ENCODE measurements at regions not wholly inside any gene's neighbourhood (a gene's known extent, or its start where the extent isn't known, plus 50 kb on each side); places are given as distances from the start of the nearest gene placed in this dataset.

GRCh38 chr18:77960791-77961410 lies 711.3 kb downstream of the GALR1 start:
- H3K27me3 ChIP-seq (ENCODE audit: control insufficient read depth, low read length), result no peaks in the 10 kb centered on the region
- no peak overlapping the region for H3K4me2 ChIP-seq (ENCODE audit: low read length)
- H3K36me3 ChIP-seq (ENCODE audit: control insufficient read depth, low read length), result no peaks in the 10 kb centered on the region
- no peak for TF ChIP-seq EZH2phosphoT487 (IDR thresholded peaks at IDR 0.05; ENCODE audit: borderline replicate concordance, low read length)
- TF ChIP-seq, protein P1, sequence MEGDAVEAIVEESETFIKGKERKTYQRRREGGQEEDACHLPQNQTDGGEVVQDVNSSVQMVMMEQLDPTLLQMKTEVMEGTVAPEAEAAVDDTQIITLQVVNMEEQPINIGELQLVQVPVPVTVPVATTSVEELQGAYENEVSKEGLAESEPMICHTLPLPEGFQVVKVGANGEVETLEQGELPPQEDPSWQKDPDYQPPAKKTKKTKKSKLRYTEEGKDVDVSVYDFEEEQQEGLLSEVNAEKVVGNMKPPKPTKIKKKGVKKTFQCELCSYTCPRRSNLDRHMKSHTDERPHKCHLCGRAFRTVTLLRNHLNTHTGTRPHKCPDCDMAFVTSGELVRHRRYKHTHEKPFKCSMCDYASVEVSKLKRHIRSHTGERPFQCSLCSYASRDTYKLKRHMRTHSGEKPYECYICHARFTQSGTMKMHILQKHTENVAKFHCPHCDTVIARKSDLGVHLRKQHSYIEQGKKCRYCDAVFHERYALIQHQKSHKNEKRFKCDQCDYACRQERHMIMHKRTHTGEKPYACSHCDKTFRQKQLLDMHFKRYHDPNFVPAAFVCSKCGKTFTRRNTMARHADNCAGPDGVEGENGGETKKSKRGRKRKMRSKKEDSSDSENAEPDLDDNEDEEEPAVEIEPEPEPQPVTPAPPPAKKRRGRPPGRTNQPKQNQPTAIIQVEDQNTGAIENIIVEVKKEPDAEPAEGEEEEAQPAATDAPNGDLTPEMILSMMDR (IDR thresholded peaks at IDR 0.05; ENCODE audit: low read depth, low read length, poor library complexity, severe bottlenecking), result no peak
- H4K20me1 ChIP-seq (ENCODE audit: control insufficient read depth, insufficient read depth, low read depth, low read length), result no peaks in the 10 kb centered on the region
- H3K27ac ChIP-seq (ENCODE audit: low read depth, low read length), result no peak overlapping the region
- H3K79me2 ChIP-seq (ENCODE audit: control insufficient read depth, low read length), result no peaks in the 10 kb centered on the region
- no peaks in the 10 kb centered on the region for H3K9me2 ChIP-seq (replicated peaks; ENCODE audit: control insufficient read depth, low read length)
- no peak overlapping the region for H3K4me3 ChIP-seq (ENCODE audit: low read length)
- no peaks in the 10 kb centered on the region for H3K4me1 ChIP-seq (ENCODE audit: control insufficient read depth, low read length)
- H3F3A ChIP-seq (ENCODE audit: control insufficient read depth, insufficient read depth), result no peaks in the 10 kb centered on the region
- H3K9me3 ChIP-seq (ENCODE audit: control insufficient read depth, insufficient read depth, low read length), result peaks cover 8% of the 10 kb centered on the region; the same call in 1 of the 2 replicates

DNA sequence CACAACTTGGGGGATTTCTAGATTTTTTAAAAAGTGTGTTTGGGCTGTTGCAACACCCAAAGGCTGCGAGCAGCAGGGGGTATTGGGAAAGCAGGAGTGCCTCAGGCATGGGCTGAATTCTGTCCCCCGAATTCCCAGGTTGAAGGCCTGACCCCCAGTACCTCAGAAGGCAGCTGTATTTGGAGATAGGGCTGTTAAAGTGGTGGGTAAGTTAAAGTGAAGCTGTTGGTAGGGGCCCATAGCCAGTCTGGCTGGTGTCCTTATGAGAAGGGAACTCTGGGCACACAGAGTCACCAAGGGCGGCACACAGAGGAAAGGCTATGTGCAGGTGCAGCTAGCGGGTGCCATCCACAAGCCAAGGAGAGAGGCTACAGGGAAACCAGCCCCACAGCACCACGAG lies 717.4 kb downstream of the GALR1 start:
- H3K79me2 ChIP-seq (ENCODE audit: control insufficient read depth, low read length), result no peaks in the 10 kb centered on the region
- no peak overlapping the region for H3K4me3 ChIP-seq (ENCODE audit: low read length)
- no peaks in the 10 kb centered on the region for H3K27me3 ChIP-seq (ENCODE audit: control insufficient read depth, low read length)
- TF ChIP-seq EZH2phosphoT487 (IDR thresholded peaks at IDR 0.05; ENCODE audit: borderline replicate concordance, low read length), result no peak
- TF ChIP-seq, protein P1 (IDR thresholded peaks at IDR 0.05; ENCODE audit: low read depth, low read length, poor library complexity, severe bottlenecking), result no peak
- H3K4me1 ChIP-seq (ENCODE audit: control insufficient read depth, low read length), result no peaks in the 10 kb centered on the region
- H3K9me3 ChIP-seq (ENCODE audit: control insufficient read depth, insufficient read depth, low read length), result no peaks in the 10 kb centered on the region
- H3K36me3 ChIP-seq (ENCODE audit: control insufficient read depth, low read length), result no peaks in the 10 kb centered on the region
- no peaks in the 10 kb centered on the region for H4K20me1 ChIP-seq (ENCODE audit: control insufficient read depth, insufficient read depth, low read depth, low read length)
- no peaks in the 10 kb centered on the region for H3F3A ChIP-seq (ENCODE audit: control insufficient read depth, insufficient read depth)
- no peaks in the 10 kb centered on the region for H3K9me2 ChIP-seq (replicated peaks; ENCODE audit: control insufficient read depth, low read length)
- H3K27ac ChIP-seq (ENCODE audit: low read depth, low read length), result no peak overlapping the region
- no peak overlapping the region for H3K4me2 ChIP-seq (ENCODE audit: low read length)

DNA sequence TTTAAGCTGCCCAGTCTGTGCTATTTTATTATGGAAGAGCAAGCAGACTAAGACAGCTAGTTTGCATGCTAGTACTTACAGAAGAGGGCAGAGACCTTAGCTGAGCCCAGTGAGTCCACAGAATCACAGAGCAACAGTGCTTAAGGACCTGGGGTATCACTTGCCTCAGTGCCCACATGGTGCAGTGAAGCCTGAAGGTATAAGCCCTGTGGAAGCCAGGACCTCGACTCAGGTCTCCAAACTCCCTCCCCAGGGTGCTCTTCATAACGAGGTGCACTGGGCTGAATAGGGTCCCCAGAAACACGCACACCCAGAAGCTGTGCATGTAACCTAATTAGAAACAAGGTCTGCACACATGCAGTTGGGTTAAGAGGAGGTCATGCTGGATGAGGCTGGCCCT lies 718.1 kb downstream of the GALR1 start:
- no peaks in the 10 kb centered on the region for H4K20me1 ChIP-seq (ENCODE audit: control insufficient read depth, insufficient read depth, low read depth, low read length)
- H3K9me3 ChIP-seq (ENCODE audit: control insufficient read depth, insufficient read depth, low read length), result no peaks in the 10 kb centered on the region

More for the DNA sequence above, 718.1 kb downstream of the GALR1 start:
- Histone ChIP-seq H3K27me3 (ENCODE audit: control insufficient read depth, low read length) (no peaks in the 10 kb centered on the region), H3K4me3 (ENCODE audit: low read length) (no peak overlapping the region), H3F3A (ENCODE audit: control insufficient read depth, insufficient read depth) (no peaks in the 10 kb centered on the region), H3K4me2 (ENCODE audit: low read length) (no peak overlapping the region), H3K79me2 (ENCODE audit: control insufficient read depth, low read length) (no peaks in the 10 kb centered on the region), H3K27ac (ENCODE audit: low read depth, low read length) (no peak overlapping the region), H3K9me2 (replicated peaks; ENCODE audit: control insufficient read depth, low read length) (no peaks in the 10 kb centered on the region), H3K4me1 (ENCODE audit: control insufficient read depth, low read length) (no peaks in the 10 kb centered on the region), H3K36me3 (ENCODE audit: control insufficient read depth, low read length) (no peaks in the 10 kb centered on the region)
- TF ChIP-seq, protein P1 (IDR thresholded peaks at IDR 0.05; ENCODE audit: low read depth, low read length, poor library complexity, severe bottlenecking), result no peak
- TF ChIP-seq EZH2phosphoT487 (IDR thresholded peaks at IDR 0.05; ENCODE audit: borderline replicate concordance, low read length), result no peak
